ENCODE measurements at regions not wholly inside any gene's neighbourhood (a gene's known extent, or its start where the extent isn't known, plus 50 kb on each side); places are given as distances from the start of the nearest gene placed in this dataset.

DNA sequence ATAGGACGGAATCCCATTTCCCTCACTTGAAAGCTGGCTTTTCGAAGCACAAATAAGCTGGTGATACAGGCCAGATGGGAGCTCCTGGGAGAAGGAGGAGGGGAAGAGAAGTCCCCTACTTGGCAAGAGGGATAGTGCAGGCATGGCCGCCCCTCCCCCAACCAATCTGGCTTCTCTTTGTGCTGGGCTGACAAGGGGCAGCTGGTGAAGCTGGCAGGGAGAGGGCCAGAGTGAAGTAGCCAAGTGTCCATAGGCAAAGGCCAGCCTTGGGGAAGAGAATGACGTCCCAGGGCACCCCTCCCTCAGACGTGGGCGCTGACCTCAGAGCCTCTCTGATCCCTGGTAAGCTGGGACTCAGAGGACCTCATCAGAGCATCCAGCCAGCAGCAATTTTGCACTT, 78.7 kb upstream of the GRAMD1B start:
- TF ChIP-seq, protein P1, sequence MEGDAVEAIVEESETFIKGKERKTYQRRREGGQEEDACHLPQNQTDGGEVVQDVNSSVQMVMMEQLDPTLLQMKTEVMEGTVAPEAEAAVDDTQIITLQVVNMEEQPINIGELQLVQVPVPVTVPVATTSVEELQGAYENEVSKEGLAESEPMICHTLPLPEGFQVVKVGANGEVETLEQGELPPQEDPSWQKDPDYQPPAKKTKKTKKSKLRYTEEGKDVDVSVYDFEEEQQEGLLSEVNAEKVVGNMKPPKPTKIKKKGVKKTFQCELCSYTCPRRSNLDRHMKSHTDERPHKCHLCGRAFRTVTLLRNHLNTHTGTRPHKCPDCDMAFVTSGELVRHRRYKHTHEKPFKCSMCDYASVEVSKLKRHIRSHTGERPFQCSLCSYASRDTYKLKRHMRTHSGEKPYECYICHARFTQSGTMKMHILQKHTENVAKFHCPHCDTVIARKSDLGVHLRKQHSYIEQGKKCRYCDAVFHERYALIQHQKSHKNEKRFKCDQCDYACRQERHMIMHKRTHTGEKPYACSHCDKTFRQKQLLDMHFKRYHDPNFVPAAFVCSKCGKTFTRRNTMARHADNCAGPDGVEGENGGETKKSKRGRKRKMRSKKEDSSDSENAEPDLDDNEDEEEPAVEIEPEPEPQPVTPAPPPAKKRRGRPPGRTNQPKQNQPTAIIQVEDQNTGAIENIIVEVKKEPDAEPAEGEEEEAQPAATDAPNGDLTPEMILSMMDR (IDR thresholded peaks at IDR 0.05; ENCODE audit: low read depth, low read length, missing input control) = no peak
- TF ChIP-seq, protein P2, sequence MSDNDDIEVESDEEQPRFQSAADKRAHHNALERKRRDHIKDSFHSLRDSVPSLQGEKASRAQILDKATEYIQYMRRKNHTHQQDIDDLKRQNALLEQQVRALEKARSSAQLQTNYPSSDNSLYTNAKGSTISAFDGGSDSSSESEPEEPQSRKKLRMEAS (IDR thresholded peaks at IDR 0.05) = no peak
- TF ChIP-seq TAF1 (conservative IDR thresholded peaks at IDR 0.05) (no peak), SP1 (IDR thresholded peaks at IDR 0.05) (no peak), FOXA1 (IDR thresholded peaks at IDR 0.05) (no peak), JUND (IDR thresholded peaks at IDR 0.05) (no peak), GABPA (IDR thresholded peaks at IDR 0.05 in 1 of 2, conservative IDR thresholded peaks at IDR 0.05 in 1 of 2) (no peak), RAD21 (IDR thresholded peaks at IDR 0.05) (no peak), YY1 (IDR thresholded peaks at IDR 0.05) (no peak)
- TF ChIP-seq, protein P3, sequence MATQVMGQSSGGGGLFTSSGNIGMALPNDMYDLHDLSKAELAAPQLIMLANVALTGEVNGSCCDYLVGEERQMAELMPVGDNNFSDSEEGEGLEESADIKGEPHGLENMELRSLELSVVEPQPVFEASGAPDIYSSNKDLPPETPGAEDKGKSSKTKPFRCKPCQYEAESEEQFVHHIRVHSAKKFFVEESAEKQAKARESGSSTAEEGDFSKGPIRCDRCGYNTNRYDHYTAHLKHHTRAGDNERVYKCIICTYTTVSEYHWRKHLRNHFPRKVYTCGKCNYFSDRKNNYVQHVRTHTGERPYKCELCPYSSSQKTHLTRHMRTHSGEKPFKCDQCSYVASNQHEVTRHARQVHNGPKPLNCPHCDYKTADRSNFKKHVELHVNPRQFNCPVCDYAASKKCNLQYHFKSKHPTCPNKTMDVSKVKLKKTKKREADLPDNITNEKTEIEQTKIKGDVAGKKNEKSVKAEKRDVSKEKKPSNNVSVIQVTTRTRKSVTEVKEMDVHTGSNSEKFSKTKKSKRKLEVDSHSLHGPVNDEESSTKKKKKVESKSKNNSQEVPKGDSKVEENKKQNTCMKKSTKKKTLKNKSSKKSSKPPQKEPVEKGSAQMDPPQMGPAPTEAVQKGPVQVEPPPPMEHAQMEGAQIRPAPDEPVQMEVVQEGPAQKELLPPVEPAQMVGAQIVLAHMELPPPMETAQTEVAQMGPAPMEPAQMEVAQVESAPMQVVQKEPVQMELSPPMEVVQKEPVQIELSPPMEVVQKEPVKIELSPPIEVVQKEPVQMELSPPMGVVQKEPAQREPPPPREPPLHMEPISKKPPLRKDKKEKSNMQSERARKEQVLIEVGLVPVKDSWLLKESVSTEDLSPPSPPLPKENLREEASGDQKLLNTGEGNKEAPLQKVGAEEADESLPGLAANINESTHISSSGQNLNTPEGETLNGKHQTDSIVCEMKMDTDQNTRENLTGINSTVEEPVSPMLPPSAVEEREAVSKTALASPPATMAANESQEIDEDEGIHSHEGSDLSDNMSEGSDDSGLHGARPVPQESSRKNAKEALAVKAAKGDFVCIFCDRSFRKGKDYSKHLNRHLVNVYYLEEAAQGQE (IDR thresholded peaks at IDR 0.05) = no peak
- TF ChIP-seq, protein P4, sequence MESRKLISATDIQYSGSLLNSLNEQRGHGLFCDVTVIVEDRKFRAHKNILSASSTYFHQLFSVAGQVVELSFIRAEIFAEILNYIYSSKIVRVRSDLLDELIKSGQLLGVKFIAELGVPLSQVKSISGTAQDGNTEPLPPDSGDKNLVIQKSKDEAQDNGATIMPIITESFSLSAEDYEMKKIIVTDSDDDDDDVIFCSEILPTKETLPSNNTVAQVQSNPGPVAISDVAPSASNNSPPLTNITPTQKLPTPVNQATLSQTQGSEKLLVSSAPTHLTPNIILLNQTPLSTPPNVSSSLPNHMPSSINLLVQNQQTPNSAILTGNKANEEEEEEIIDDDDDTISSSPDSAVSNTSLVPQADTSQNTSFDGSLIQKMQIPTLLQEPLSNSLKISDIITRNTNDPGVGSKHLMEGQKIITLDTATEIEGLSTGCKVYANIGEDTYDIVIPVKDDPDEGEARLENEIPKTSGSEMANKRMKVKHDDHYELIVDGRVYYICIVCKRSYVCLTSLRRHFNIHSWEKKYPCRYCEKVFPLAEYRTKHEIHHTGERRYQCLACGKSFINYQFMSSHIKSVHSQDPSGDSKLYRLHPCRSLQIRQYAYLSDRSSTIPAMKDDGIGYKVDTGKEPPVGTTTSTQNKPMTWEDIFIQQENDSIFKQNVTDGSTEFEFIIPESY (IDR thresholded peaks at IDR 0.05) = no peak
- TF ChIP-seq, protein P5, sequence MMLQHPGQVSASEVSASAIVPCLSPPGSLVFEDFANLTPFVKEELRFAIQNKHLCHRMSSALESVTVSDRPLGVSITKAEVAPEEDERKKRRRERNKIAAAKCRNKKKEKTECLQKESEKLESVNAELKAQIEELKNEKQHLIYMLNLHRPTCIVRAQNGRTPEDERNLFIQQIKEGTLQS (IDR thresholded peaks at IDR 0.05) = no peak
